Large intestine (tissue), 3 donors: ENCODE measurements at regions not wholly inside any gene's neighbourhood (a gene's known extent, or its start where the extent isn't known, plus 50 kb on each side); places are given as distances from the start of the nearest gene placed in this dataset.
A peak's percentile ranks its signal among the peaks of the same experiment; 100 is the strongest.

Source experiments
- DNase-seq, 2 donors: peaks; one replicate each; pipeline versions ENCODE4 v3.0.0 to v3.0.0-alpha.2; 2013
- H3K27ac ChIP-seq: one replicate; pipeline ENCODE4 v1.5.1; 2013; ENCODE audit warnings: low read length
- H3K27me3 ChIP-seq: 2 replicates; pipeline ENCODE4 v1.6.1; 2013; ENCODE audit warnings: low read length; ENCODE audit not compliant: control insufficient read depth, insufficient read depth
- H3K36me3 ChIP-seq: 2 replicates; pipeline ENCODE4 v1.6.1; 2013; ENCODE audit warnings: low read length; ENCODE audit not compliant: control insufficient read depth, insufficient read depth
- H3K4me1 ChIP-seq: one replicate; pipeline ENCODE4 v1.6.1; 2013; ENCODE audit warnings: low read length; ENCODE audit not compliant: control insufficient read depth, insufficient read depth
- H3K4me3 ChIP-seq: one replicate; pipeline ENCODE4 v1.5.1; 2013; ENCODE audit warnings: low read length
- H3K9me3 ChIP-seq: one replicate; pipeline ENCODE4 v1.6.1; 2013; ENCODE audit warnings: mild to moderate bottlenecking, low read depth, low read length, moderate library complexity; ENCODE audit not compliant: control insufficient read depth
- WGBS: methylation state at CpG from one replicate; pipeline ENCODE4 v1.1.5; 2013; ENCODE audit warnings: low lambda C conversion rate; ENCODE audit not compliant: insufficient coverage; 5-methylcytosine and 5-hydroxymethylcytosine counted together

DNA sequence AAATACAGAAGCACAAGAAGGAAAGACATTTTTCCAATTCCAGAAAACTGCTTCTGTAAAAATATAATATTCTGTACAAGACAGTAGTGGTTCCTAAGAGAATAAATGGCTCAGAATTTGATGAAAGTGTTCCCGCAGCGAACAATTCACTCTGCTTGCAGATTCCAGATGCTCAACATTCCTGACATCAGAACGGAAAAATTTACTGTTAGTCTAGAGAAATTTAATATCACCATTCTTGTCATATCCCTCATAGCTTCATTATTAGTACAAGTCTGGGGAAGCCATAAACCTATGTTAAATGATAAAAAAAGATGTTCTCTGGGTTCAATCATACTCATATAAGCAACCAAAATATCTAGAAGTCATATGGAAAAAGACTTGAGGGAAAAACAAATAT, 83.6 kb downstream of the MPP7 start:
- Histone ChIP-seq H3K27ac (no peak overlapping the region), H3K4me1 (no peaks in the 10 kb centered on the region), H3K9me3 (no peaks in the 10 kb centered on the region), H3K36me3 (no peaks in the 10 kb centered on the region), H3K4me3 (no peak overlapping the region), H3K27me3 (no peaks in the 10 kb centered on the region)
- WGBS, result 100% methylated on average over 1 of the region's 3 CpGs
- DNase-seq, result no peak

- Histone ChIP-seq H3K27me3 (no peaks in the 10 kb centered on the region), H3K4me1 (no peaks in the 10 kb centered on the region), H3K9me3 (no peaks in the 10 kb centered on the region), H3K36me3 (no peaks in the 10 kb centered on the region), H3K4me3 (no peak overlapping the region), H3K27ac (no peak overlapping the region)
- WGBS, result 71% methylated on average over 1 of the region's 7 CpGs
- DNase-seq, result no peak
These were observed 85.0 kb downstream of the MPP7 start for GRCh38 chr10:28217848-28218247.

GRCh38 chr10:28215930-28216329, 86.9 kb downstream of the MPP7 start:
- Histone ChIP-seq H3K27me3 (no peaks in the 10 kb centered on the region), H3K4me3 (no peak overlapping the region)
- DNase-seq, result peak in 1 of 2 donors; percentile 8

GRCh38 chr10:28214219-28214618, 88.6 kb downstream of the MPP7 start:
- Histone ChIP-seq H3K27ac (no peak overlapping the region), H3K4me1 (no peaks in the 10 kb centered on the region), H3K4me3 (no peak overlapping the region), H3K9me3 (no peaks in the 10 kb centered on the region), H3K36me3 (no peaks in the 10 kb centered on the region), H3K27me3 (no peaks in the 10 kb centered on the region)
- 90% methylated on average over 2 of the region's 6 CpGs for WGBS
- DNase-seq, result no peak

More at GRCh38 chr10:28215930-28216329, 86.9 kb downstream of the MPP7 start:
- no peaks in the 10 kb centered on the region for H3K4me1 ChIP-seq
- H3K27ac ChIP-seq, result no peak overlapping the region
- H3K9me3 ChIP-seq, result no peaks in the 10 kb centered on the region
- H3K36me3 ChIP-seq, result no peaks in the 10 kb centered on the region
- no CpG with 5 or more reads among the region's 3 CpGs for WGBS

DNA sequence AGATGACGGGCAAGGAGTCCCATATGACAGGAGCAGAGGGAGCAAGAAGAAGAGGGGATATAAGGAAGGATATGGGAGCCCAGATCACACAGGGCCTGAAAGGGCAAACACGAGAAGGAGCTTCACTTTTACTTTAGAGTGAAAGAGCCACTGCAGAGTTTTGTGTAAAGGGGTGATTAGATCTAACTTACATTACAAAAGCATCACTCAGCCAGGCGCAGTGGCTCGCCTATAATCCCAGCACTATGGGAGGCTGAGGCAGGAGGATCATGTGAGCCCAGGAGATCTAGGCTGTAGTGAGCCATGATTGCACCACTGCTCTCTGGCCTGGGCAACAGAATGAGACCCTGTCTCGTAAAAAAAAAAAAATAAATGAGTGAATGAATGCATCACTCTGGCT, 91.1 kb downstream of the MPP7 start:
- 67% methylated on average over 1 of the region's 5 CpGs for WGBS
- no peaks in the 10 kb centered on the region for H3K36me3 ChIP-seq
- no peaks in the 10 kb centered on the region for H3K9me3 ChIP-seq
- H3K27me3 ChIP-seq, result no peaks in the 10 kb centered on the region
- H3K4me1 ChIP-seq, result no peaks in the 10 kb centered on the region
- H3K4me3 ChIP-seq, result no peak overlapping the region
- no peak overlapping the region for H3K27ac ChIP-seq
- DNase-seq, result no peak

DNA sequence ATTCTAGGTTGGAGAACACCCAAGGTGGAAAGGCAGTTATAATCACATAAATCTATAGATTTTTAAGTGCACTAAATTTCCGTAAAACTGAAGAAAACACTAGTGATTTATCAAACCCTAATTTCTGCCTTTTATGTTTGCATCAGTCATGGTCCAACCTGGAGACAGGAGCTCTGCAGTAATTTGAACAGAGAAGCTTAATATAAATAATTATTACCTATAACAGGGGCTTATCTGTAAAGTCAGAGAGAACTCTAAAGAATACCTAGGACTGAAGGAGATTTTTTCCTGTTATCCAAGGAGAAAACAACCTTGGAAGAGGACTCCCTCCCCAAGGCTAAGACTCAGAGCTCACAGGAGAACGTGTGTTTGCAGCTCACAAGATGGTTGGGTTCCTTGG, 95.1 kb downstream of the MPP7 start:
- Histone ChIP-seq H3K4me1 (no peaks in the 10 kb centered on the region), H3K27ac (no peak overlapping the region), H3K36me3 (no peaks in the 10 kb centered on the region), H3K27me3 (no peaks in the 10 kb centered on the region), H3K9me3 (no peaks in the 10 kb centered on the region), H3K4me3 (no peak overlapping the region)
- 100% methylated on average over 1 of the region's 2 CpGs for WGBS
- no peak for DNase-seq

GRCh38 chr10:28202941-28203352, 99.9 kb downstream of the MPP7 start:
- no CpG with 5 or more reads among the region's 5 CpGs for WGBS
- Histone ChIP-seq H3K27me3 (no peaks in the 10 kb centered on the region), H3K27ac (no peak overlapping the region), H3K4me3 (no peak overlapping the region), H3K4me1 (no peaks in the 10 kb centered on the region), H3K9me3 (no peaks in the 10 kb centered on the region), H3K36me3 (no peaks in the 10 kb centered on the region)
- no peak for DNase-seq

- H3K27ac ChIP-seq, result no peak overlapping the region
- H3K4me1 ChIP-seq, result no peaks in the 10 kb centered on the region
- no peaks in the 10 kb centered on the region for H3K9me3 ChIP-seq
- H3K36me3 ChIP-seq, result no peaks in the 10 kb centered on the region
- WGBS, result 81% methylated on average over 4 of the region's 9 CpGs
- no peak for DNase-seq
- H3K27me3 ChIP-seq, result no peaks in the 10 kb centered on the region
- no peak overlapping the region for H3K4me3 ChIP-seq
These were observed 101.2 kb downstream of the MPP7 start for GRCh38 chr10:28201410-28202400.

GRCh38 chr10:28200775-28201174, 102.1 kb downstream of the MPP7 start:
- Histone ChIP-seq H3K4me1 (no peaks in the 10 kb centered on the region), H3K36me3 (no peaks in the 10 kb centered on the region), H3K4me3 (no peak overlapping the region), H3K9me3 (no peaks in the 10 kb centered on the region), H3K27me3 (no peaks in the 10 kb centered on the region), H3K27ac (no peak overlapping the region)
- no peak for DNase-seq
- WGBS, result 40% methylated on average over 1 of the region's 1 CpG

DNA sequence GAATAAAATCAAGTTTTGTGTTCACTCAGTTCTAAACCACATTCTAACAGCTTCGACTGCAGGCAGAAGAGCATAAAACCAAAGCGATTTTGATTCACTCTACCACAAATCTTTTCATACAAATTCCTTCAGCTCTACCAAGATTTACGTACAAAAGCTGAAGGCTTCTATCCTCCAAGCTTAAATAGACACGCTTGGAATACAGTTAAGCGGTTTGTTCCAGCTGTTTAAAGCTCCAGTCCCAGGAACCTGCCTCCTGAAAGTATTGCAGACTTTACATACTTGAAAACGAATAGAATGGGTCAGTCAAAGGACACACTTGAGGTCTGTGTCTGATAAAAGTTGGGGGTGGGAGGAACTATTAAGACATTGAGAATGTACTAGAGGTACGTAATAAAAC, 102.9 kb downstream of the MPP7 start:
- no peak overlapping the region for H3K4me3 ChIP-seq
- no peaks in the 10 kb centered on the region for H3K27me3 ChIP-seq
- H3K36me3 ChIP-seq, result no peaks in the 10 kb centered on the region
- H3K27ac ChIP-seq, result no peak overlapping the region
- no peaks in the 10 kb centered on the region for H3K4me1 ChIP-seq
- DNase-seq, result no peak
- WGBS, result 91% methylated on average over 3 of the region's 7 CpGs
- no peaks in the 10 kb centered on the region for H3K9me3 ChIP-seq

DNA sequence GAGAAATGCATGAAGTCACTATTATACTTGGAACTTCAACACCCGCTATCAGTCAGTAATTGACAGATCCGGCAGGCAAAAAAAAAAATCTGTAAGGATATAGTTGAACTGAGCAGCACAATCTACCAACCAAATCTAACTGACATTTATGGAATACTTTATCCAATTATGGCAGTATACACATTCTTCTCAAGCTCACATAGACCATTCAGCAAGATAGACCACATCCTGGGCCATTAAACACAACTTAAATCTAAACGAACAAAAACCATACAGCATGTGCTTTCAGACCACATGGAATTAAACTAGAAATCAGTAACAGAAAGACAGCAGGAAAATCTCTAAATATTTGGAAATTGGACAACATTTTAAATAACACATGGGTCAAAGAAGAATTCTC, 112.7 kb downstream of the MPP7 start:
- Histone ChIP-seq H3K9me3 (no peaks in the 10 kb centered on the region), H3K27ac (no peak overlapping the region), H3K4me3 (no peak overlapping the region), H3K27me3 (no peaks in the 10 kb centered on the region), H3K4me1 (no peaks in the 10 kb centered on the region), H3K36me3 (no peaks in the 10 kb centered on the region)
- no peak for DNase-seq
- 75% methylated on average over 2 of the region's 3 CpGs for WGBS
